ENCODE measurements at regions not wholly inside any gene's neighbourhood (a gene's known extent, or its start where the extent isn't known, plus 50 kb on each side); places are given as distances from the start of the nearest gene placed in this dataset.

DNA sequence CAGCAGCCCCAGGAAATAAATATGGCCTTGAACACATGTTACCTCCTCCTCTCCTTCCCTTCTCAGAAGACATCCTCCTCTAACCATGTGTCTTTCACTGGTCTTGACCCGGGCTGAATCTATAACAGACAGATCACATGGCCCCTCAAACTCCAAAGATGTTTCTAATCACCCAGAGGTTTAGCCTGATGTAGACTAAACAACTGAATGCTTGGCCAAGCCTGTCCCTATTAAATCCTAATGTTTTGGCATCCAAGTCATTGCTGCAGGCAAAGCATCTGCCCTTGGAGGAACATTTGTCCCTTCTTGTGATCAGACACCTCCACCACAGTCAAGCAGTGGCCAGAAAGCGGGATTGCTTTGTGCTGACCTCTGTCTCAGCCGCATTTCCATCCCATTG is 65.5 kb downstream of the ANKRD60 start:
- POLR2A ChIA-PET, result no interaction called here
- ATAC-seq (no peak), DNase-seq (ENCODE audit: low read depth, low spot score) (no peak)
- H3K4me2 ChIP-seq (ENCODE audit: low read length), result no peak overlapping the region
- no peaks in the 10 kb centered on the region for H3K9me2 ChIP-seq (ENCODE audit: insufficient read depth)
- RAD21 ChIA-PET (ENCODE audit: low non-redundant PET in 1 of 2, low total read pairs in 2 of 2, uncharacterized antibody in 2 of 2, unreplicated experiment in 2 of 2), result no interaction called here
- H3K27me3 ChIP-seq (ENCODE audit: insufficient read depth, low read length), result peaks cover 8% of the 10 kb centered on the region
- H3K27ac ChIP-seq (ENCODE audit: low read depth, low read length), result no peak overlapping the region
- H3K4me1 ChIP-seq (ENCODE audit: control insufficient read depth in 1 of 2, insufficient read depth in 2 of 2, low read length in 2 of 2), result no peaks in the 10 kb centered on the region
- intact Hi-C loops (cut with micrococcal nuclease), result no loop called here
- no peaks in the 10 kb centered on the region for H3K9me3 ChIP-seq (ENCODE audit: control insufficient read depth in 1 of 2, insufficient read depth in 1 of 2, low read depth in 1 of 2, low read length in 2 of 2)
- CTCF ChIA-PET, result no interaction called here
- no peak for TF ChIP-seq TCF7L2 (IDR thresholded peaks at IDR 0.05; ENCODE audit: borderline replicate concordance, extremely low read depth, insufficient read depth, insufficient read length)
- no peak for TF ChIP-seq ZFX (IDR thresholded peaks at IDR 0.05)
- no peak for TF ChIP-seq EZH2phosphoT487 (IDR thresholded peaks at IDR 0.05; ENCODE audit: borderline replicate concordance)
- TF ChIP-seq ELF1 (IDR thresholded peaks at IDR 0.05; ENCODE audit: borderline replicate concordance, low read depth), result no peak
- TF ChIP-seq CBX3 (IDR thresholded peaks at IDR 0.05; ENCODE audit: low read depth), result no peak
- TF ChIP-seq, protein P1, sequence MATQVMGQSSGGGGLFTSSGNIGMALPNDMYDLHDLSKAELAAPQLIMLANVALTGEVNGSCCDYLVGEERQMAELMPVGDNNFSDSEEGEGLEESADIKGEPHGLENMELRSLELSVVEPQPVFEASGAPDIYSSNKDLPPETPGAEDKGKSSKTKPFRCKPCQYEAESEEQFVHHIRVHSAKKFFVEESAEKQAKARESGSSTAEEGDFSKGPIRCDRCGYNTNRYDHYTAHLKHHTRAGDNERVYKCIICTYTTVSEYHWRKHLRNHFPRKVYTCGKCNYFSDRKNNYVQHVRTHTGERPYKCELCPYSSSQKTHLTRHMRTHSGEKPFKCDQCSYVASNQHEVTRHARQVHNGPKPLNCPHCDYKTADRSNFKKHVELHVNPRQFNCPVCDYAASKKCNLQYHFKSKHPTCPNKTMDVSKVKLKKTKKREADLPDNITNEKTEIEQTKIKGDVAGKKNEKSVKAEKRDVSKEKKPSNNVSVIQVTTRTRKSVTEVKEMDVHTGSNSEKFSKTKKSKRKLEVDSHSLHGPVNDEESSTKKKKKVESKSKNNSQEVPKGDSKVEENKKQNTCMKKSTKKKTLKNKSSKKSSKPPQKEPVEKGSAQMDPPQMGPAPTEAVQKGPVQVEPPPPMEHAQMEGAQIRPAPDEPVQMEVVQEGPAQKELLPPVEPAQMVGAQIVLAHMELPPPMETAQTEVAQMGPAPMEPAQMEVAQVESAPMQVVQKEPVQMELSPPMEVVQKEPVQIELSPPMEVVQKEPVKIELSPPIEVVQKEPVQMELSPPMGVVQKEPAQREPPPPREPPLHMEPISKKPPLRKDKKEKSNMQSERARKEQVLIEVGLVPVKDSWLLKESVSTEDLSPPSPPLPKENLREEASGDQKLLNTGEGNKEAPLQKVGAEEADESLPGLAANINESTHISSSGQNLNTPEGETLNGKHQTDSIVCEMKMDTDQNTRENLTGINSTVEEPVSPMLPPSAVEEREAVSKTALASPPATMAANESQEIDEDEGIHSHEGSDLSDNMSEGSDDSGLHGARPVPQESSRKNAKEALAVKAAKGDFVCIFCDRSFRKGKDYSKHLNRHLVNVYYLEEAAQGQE (IDR thresholded peaks at IDR 0.05; ENCODE audit: low read depth), result no peak
- TF ChIP-seq, protein P2, sequence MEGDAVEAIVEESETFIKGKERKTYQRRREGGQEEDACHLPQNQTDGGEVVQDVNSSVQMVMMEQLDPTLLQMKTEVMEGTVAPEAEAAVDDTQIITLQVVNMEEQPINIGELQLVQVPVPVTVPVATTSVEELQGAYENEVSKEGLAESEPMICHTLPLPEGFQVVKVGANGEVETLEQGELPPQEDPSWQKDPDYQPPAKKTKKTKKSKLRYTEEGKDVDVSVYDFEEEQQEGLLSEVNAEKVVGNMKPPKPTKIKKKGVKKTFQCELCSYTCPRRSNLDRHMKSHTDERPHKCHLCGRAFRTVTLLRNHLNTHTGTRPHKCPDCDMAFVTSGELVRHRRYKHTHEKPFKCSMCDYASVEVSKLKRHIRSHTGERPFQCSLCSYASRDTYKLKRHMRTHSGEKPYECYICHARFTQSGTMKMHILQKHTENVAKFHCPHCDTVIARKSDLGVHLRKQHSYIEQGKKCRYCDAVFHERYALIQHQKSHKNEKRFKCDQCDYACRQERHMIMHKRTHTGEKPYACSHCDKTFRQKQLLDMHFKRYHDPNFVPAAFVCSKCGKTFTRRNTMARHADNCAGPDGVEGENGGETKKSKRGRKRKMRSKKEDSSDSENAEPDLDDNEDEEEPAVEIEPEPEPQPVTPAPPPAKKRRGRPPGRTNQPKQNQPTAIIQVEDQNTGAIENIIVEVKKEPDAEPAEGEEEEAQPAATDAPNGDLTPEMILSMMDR (IDR thresholded peaks at IDR 0.05 in 2 of 3, conservative IDR thresholded peaks at IDR 0.05 in 1 of 3; ENCODE audit: borderline replicate concordance in 1 of 3, insufficient read depth in 1 of 3, low read depth in 2 of 3, low read length in 2 of 3), result no peak
- no peak for TF ChIP-seq EGR1 (IDR thresholded peaks at IDR 0.05; ENCODE audit: low read depth)
- no peak for TF ChIP-seq POLR2A (IDR thresholded peaks at IDR 0.05; ENCODE audit: borderline replicate concordance, extremely low read depth, insufficient read depth, insufficient read length)
- TF ChIP-seq, protein P3, sequence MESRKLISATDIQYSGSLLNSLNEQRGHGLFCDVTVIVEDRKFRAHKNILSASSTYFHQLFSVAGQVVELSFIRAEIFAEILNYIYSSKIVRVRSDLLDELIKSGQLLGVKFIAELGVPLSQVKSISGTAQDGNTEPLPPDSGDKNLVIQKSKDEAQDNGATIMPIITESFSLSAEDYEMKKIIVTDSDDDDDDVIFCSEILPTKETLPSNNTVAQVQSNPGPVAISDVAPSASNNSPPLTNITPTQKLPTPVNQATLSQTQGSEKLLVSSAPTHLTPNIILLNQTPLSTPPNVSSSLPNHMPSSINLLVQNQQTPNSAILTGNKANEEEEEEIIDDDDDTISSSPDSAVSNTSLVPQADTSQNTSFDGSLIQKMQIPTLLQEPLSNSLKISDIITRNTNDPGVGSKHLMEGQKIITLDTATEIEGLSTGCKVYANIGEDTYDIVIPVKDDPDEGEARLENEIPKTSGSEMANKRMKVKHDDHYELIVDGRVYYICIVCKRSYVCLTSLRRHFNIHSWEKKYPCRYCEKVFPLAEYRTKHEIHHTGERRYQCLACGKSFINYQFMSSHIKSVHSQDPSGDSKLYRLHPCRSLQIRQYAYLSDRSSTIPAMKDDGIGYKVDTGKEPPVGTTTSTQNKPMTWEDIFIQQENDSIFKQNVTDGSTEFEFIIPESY (IDR thresholded peaks at IDR 0.05; ENCODE audit: extremely low read depth, insufficient replicate concordance, low read length), result no peak
- TF ChIP-seq SIN3A (IDR thresholded peaks at IDR 0.05; ENCODE audit: low read depth), result no peak
- no peak for TF ChIP-seq FOSL1 (IDR thresholded peaks at IDR 0.05; ENCODE audit: low read depth)
- no peak for TF ChIP-seq POLR2AphosphoS5 (IDR thresholded peaks at IDR 0.05; ENCODE audit: low read depth, low read length)
- TF ChIP-seq SP1 (IDR thresholded peaks at IDR 0.05; ENCODE audit: low read depth), result no peak
- no peak for TF ChIP-seq SRF (IDR thresholded peaks at IDR 0.05; ENCODE audit: low read depth)
- TF ChIP-seq RAD21 (IDR thresholded peaks at IDR 0.05; ENCODE audit: low read depth), result no peak
- H3K36me3 ChIP-seq (ENCODE audit: control insufficient read depth in 1 of 2, insufficient read depth in 2 of 2, low read length in 2 of 2), result no peaks in the 10 kb centered on the region
- H4K20me1 ChIP-seq (ENCODE audit: insufficient read depth), result no peaks in the 10 kb centered on the region
- no peak overlapping the region for H3K4me3 ChIP-seq (replicated peaks in 1 of 2; ENCODE audit: low read depth in 1 of 2, low read length in 2 of 2)
- no peak overlapping the region for H2AFZ ChIP-seq (ENCODE audit: low read depth, low read length, poor library complexity, severe bottlenecking)
- no peaks in the 10 kb centered on the region for H3K79me2 ChIP-seq (ENCODE audit: insufficient read depth, low read length)
- BruUV-seq (replicated peaks), result no TSS peak
- no peak overlapping the region for H3K9ac ChIP-seq (ENCODE audit: low read length)

Data from HCT116 (cell line).